OCI-LY1 (cell line): ENCODE measurements at regions not wholly inside any gene's neighbourhood (a gene's known extent, or its start where the extent isn't known, plus 50 kb on each side); places are given as distances from the start of the nearest gene placed in this dataset.

Experiments used
- CTCF ChIP-seq: fragments of 200-600 bp; sonication (generic), shearing (Covaris generic); IDR thresholded peaks from 2 replicates; pipeline ENCODE4 v1.5.1; 2017; ENCODE audit warnings: mild to moderate bottlenecking, antibody characterized with exemption, low read length, moderate library complexity, mixed read lengths
- EZH2 ChIP-seq: fragments of 200-600 bp; sonication (generic), shearing (Covaris generic); IDR thresholded peaks from 2 replicates; pipeline ENCODE4 v1.8.0; 2017; ENCODE audit warnings: borderline replicate concordance, mixed run types, mild to moderate bottlenecking, antibody characterized with exemption, low read length, moderate library complexity, mixed read lengths

GRCh38 chr22:47247579-47248240, 485.3 kb downstream of the TBC1D22A start:
- TF ChIP-seq CTCF, result no peak
- TF ChIP-seq EZH2, result no peak
